ENCODE measurements at regions not wholly inside any gene's neighbourhood (a gene's known extent, or its start where the extent isn't known, plus 50 kb on each side); places are given as distances from the start of the nearest gene placed in this dataset.

GRCh38 chr6:140319209-140319608 is 944.8 kb upstream of the CITED2 start:
- TF ChIP-seq CTCF (IDR thresholded peaks at IDR 0.05; ENCODE audit: control insufficient read depth, extremely low read depth, insufficient read depth), result no peak
- H3K4me3 ChIP-seq (ENCODE audit: low read depth, low read length), result no peak overlapping the region
- no peak for DNase-seq (ENCODE audit: low read depth)

- TF ChIP-seq CTCF (IDR thresholded peaks at IDR 0.05; ENCODE audit: control insufficient read depth, extremely low read depth, insufficient read depth), result no peak
- DNase-seq (ENCODE audit: low read depth), result no peak
Measured at GRCh38 chr6:140318408-140318807, 944.0 kb upstream of the CITED2 start.

GRCh38 chr6:140317950-140318349 is 943.5 kb upstream of the CITED2 start:
- H3K4me3 ChIP-seq (ENCODE audit: low read depth, low read length), result no peak overlapping the region
- no peak for TF ChIP-seq CTCF (IDR thresholded peaks at IDR 0.05; ENCODE audit: control insufficient read depth, extremely low read depth, insufficient read depth)
- DNase-seq (ENCODE audit: low read depth), result no peak

More at GRCh38 chr6:140318408-140318807, 944.0 kb upstream of the CITED2 start:
- no peak overlapping the region for H3K4me3 ChIP-seq (ENCODE audit: low read depth, low read length)

- H3K4me3 ChIP-seq (ENCODE audit: low read depth, low read length), result no peak overlapping the region
- TF ChIP-seq CTCF (IDR thresholded peaks at IDR 0.05; ENCODE audit: control insufficient read depth, extremely low read depth, insufficient read depth), result no peak
- DNase-seq (ENCODE audit: low read depth), result peak; percentile 63
Measured at GRCh38 chr6:140316966-140317365, 942.5 kb upstream of the CITED2 start.

GRCh38 chr6:140314682-140315081 is 940.2 kb upstream of the CITED2 start:
- no peak overlapping the region for H3K4me3 ChIP-seq (ENCODE audit: low read depth, low read length)
- no peak for TF ChIP-seq CTCF (IDR thresholded peaks at IDR 0.05; ENCODE audit: control insufficient read depth, extremely low read depth, insufficient read depth)
- no peak for DNase-seq (ENCODE audit: low read depth)

- no peak overlapping the region for H3K4me3 ChIP-seq (ENCODE audit: low read depth, low read length)
- no peak for TF ChIP-seq CTCF (IDR thresholded peaks at IDR 0.05; ENCODE audit: control insufficient read depth, extremely low read depth, insufficient read depth)
Measured at GRCh38 chr6:140311146-140311545, 936.7 kb upstream of the CITED2 start.

GRCh38 chr6:140303218-140303949 is 928.9 kb upstream of the CITED2 start:
- DNase-seq (ENCODE audit: low read depth), result no peak
- no peak for TF ChIP-seq CTCF (IDR thresholded peaks at IDR 0.05; ENCODE audit: control insufficient read depth, extremely low read depth, insufficient read depth)
- H3K4me3 ChIP-seq (ENCODE audit: low read depth, low read length), result no peak overlapping the region

More at GRCh38 chr6:140311146-140311545, 936.7 kb upstream of the CITED2 start:
- no peak for DNase-seq (ENCODE audit: low read depth)
